Stimulated activated naive CD4-positive, alpha-beta T cell (primary cell): ENCODE measurements at regions not wholly inside any gene's neighbourhood (a gene's known extent, or its start where the extent isn't known, plus 50 kb on each side); places are given as distances from the start of the nearest gene placed in this dataset.

ENCODE experiments used
- DNase-seq, 6 experiments: peaks; one replicate each; lab custom pipeline; 2025; lab: John Stamatoyannopoulos, UW

GRCh38 chr7:1359681-1360485 lies 99.4 kb downstream of the MICALL2 start:
- DNase-seq, result no peak

GRCh38 chr7:1360521-1360971 lies 98.7 kb downstream of the MICALL2 start:
- DNase-seq, result no peak

- DNase-seq, result no peak
Measured at GRCh38 chr7:1361016-1361755, 98.1 kb downstream of the MICALL2 start.

DNA sequence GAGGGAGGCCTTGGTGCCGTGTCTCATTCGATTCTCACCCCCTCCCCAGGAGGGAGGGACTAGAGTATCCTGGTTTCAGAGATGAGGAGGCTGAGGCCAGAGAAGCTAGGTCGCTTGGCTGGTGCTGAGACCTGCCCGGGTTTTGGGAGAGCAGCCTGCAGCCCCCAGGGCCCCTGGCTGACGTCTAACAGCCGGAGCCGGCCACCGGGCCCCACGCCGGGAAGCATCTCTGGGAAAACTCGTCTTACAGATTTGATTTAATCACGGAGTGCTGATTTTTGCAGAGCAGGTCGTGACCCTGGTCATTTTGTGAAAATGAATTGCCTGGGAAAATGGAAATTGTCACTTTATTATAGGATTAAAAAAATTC lies 97.5 kb downstream of the MICALL2 start:
- no peak for DNase-seq

GRCh38 chr7:1362301-1362700 lies 97.0 kb downstream of the MICALL2 start:
- DNase-seq, result no peak

DNA sequence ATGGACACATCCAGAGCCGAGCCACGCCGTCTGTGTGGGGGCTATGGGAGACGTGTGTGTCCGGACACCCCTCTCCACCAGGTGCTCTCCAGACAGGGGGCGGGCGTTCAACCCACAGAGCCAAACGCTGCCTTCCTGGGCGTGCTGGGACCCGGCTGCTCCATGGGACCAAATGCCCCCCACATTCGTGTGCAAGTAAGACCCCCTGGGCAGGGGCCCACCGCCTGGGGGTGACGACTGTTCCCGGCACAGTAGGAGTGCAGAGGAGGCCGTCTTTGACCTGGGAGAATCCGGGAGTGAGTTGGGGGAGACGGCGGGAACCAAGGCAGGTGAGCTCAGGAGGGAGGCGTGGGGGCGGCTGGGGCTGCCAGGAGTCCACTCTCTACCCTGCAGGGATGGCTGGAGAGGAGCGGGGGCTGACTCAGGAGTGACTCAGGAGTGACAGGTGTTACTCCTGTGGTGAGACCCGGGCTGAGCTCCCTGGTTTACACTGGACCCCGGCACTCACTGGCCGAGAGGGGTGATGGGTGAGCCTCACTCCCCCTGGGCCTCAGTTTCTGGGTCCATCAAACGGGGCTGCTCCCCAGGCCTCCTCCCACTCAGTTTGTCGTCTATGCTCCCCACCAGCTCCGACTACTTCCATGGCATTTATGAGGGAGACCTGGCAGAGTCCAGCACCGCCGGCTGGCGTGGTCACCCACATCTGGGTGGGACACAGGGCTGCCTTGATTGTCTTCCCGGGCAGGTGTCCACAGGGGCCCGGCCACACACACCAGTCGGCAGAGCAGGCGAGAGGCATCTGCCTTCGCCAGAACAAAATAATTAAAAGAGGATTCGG lies 95.0 kb downstream of the MICALL2 start:
- no peak for DNase-seq

DNA sequence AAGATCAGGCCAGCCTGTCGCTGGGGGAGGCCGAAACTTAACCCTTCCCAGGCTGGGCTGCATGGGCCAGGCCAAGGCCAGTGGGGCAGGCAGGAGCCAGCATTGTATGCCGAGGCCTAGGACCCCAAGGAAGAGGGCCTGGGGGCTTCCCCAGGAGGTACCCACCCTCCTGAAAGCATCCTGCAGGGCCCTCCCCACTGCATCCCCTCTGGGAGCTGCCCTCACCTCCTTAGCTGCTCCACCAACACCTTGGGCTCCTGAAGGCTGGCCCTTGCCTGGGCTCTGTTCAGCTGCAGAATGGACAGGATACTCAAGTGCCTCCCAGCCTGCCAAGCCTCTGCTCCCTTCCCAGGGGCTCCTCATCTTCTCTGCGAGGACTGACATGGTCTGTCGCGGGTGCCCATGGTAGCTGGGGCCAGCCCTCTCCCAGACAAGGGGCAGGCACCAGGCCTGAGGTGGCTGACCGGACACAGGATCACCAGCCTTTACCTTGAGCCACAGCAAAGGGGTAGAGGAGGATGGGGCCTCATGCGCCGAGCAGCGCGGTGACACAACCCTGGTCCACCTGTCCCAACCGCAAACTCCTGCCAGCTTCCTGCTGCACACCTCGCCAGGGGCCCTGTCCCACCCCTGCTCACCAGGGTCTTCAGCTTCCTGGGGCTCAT lies 94.2 kb downstream of the MICALL2 start:
- DNase-seq, result no peak

GRCh38 chr7:1365846-1366245 lies 93.4 kb downstream of the MICALL2 start:
- no peak for DNase-seq

DNA sequence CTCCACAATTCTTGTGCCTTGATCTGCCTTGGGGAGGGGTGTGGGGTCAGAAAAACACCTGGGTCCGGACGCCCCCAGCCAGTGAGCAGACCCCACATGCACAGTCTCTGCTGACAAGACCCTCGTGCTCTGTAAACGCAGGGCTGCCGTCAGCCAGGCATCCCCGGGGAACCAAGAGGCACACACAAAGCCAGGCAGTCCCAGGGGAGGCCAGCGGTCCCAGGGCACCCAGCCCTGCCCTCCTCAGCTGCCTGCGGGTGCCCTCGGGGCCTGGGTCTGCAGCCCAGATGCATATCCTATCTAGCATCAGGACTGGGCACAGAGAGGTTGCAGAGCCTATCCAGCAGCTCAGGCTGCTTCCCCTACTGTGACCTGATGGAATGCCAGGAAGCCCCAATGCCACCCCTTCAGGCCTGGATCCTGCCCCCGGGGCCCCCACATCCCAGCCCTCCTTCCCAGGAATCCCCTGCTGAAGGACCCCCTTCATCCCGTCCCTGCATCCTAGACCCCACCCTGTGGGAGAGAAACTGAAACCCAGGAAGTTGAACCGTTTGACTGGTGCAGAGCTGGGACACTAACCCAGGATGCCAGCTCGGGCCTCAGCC lies 92.4 kb downstream of the MICALL2 start:
- DNase-seq, result no peak

DNA sequence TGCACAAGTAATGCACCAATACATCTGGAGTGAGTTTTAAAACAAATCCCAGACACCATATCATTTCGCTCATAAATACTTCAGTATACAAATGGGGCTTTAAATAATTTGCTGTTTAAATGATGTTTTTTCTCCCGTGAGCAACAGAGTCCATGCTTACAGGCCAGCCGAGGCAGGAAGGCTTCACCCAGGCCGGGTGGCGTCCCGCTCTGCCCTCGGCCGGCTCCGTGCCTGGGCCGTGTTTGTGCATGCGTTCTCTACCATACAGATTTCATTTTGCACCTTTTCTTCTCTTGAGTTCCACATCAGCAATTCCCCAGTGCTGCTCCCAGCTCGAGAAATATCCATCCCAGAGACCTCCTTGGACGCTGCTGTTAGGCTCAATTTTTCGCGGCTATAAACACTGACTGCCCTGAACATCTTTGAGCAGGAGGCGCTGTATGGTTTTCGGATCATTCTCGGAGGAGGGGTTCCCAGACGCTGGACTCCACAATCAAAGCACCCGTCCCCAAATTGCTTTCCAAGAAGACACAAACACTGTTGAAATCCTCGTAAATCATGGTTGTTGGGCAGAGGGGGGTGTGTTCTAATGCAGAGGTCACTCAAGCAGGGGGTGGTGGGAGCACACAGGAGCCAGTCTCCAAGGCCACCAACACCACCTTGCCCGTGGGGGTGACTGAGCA lies 91.6 kb downstream of the MICALL2 start:
- DNase-seq, result no peak

DNA sequence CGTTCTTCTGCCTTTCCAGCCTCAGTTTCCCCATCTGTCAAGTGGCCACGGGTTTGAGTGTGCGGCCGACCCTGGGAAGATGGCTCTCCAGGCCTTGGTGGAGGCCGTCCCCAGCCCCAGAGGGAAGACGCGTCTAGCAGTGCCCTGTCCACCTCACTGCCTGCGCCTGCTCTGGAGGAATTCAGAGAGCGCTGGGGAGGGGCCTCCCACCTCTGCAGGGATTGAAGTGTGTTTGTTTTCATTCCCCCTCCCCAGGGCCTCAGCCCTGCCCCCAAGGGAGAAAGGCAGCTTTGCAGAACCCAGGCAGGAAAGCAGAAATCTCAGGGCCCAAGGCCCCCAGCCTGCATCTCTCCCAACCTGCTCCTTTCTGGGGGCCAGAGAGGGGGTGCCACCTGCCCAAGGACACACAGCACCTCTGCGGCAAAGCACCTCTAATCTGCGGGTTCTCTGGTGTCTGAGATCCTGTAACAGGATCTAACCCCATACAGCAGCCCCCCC lies 91.0 kb downstream of the MICALL2 start:
- no peak for DNase-seq

GRCh38 chr7:1368682-1369571 lies 90.3 kb downstream of the MICALL2 start:
- DNase-seq, result peak in 2 of 6 experiments; percentile 2 to 20

GRCh38 chr7:1369916-1370657 lies 89.2 kb downstream of the MICALL2 start:
- DNase-seq, result no peak

DNA sequence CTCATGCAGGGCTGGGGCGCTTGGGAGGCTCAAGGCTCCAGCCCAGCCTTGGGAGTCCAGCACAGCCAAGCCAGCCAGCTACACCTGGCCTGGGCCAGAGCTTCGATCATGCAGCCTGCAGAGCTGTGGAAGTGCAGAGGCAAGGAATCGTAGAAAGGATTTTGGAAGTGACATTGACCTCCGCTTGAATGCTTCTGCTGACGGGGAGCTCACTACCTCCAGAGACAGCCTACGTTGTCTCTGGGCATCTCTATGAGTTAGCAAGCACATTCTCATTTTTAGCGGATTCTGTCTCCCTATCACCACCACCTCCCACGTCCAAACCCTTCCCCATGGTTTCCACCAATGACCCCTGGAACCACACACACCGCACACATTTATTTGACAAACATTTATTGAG lies 88.5 kb downstream of the MICALL2 start:
- DNase-seq, result no peak

DNA sequence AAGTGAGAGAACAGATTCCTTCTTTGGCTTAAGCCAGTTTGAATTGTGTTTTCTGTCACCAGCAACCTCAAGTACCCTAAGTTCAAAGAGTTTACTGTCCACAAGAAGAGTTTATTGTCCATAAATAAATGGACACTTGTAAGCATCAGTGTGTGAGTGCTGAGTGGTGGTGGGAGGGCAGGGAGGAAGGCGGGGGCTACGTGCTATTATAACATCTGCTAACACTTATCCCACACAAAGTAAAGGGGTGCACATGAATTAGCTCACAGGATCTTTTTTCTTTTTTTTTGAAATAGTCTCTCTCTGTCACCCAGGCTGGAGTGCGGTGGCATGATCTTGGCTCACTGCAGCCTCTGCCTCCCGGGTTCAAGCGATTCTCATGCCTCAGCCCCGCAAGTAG lies 87.2 kb downstream of the MICALL2 start:
- DNase-seq, result no peak

DNA sequence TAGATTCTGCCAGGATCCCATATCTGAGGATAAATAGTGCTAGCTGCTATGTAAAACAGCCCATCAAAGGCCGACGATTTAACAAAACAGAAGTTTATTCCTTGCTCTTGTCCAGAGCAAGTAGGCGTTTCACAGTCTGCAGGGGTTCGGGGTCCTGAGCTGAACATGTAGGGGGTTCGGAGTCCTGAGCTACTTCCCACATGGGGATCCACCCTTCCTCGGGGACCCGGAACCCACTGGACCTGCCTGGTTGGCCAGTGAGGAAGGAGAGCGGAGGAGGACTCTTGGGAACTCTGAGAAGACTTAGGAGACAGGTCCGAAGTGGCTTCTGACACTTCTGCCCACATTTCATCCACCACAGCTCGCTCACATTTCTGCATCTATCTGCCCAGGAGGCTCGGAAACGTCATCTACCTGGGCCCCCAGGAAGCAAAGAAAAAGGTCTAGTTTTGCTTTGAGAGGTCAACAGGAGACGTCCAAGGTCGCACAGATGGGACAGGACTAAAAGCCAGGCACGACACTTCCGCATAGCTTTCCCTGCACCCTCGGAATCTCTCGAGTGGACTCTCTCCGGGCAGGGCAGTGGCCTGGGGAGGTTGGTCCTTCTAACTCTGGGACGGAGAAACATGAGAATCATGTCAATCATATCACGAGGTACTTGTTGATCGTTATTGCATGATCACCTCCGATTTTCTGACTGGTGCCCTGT lies 86.4 kb downstream of the MICALL2 start:
- no peak for DNase-seq

DNA sequence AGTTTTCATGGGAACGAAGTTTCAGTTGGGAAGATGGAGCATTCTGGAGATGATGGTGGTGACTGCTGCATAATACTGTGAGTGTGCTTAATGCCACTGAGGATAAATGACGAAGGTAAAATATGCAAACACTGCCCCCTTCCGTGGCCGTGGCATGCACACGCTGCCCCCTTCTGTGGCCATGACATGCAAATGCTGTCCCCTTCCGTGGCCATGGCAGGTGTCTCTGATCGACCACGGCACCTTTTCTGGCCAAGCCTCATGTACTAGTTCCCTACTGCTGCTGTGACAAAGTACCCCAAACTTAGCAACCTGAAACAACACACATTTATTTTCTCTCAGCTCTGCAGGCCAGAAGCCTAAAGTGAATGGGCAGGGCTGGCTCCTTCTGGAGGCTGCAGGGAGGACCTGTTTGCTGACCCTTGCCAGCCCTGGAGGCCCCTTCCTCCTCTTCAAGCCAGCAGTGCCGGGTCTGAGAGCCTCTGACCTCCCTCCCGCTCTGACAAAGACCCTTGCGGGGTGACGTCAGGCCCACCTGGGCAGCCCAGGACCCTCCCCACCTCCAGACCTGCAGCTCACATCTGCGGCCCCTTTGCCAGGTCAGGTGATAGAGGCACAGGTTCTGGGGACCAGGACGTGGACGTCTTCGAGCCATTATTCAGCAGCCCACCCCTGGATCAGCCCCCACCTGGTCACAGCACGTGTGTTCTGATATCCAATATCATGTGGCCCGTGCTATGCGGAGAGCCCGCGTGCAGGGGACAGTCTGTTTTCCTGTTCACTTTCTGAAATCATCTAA lies 82.0 kb downstream of the MICALL2 start:
- no peak for DNase-seq
